Fibroblast of gingiva (primary cell): ENCODE measurements at regions not wholly inside any gene's neighbourhood (a gene's known extent, or its start where the extent isn't known, plus 50 kb on each side); places are given as distances from the start of the nearest gene placed in this dataset.

Source experiments
- DNase-seq: peaks from one replicate; pipeline ENCODE4 v3.0.0-alpha.2; 2011; ENCODE audit warnings: low read depth

- no peak for DNase-seq
Observed at GRCh38 chr6:12221856-12222255, 68.3 kb upstream of the EDN1 start.

- no peak for DNase-seq
Observed at GRCh38 chr6:12222405-12223366, 67.5 kb upstream of the EDN1 start.

GRCh38 chr6:12223383-12223782 lies 66.8 kb upstream of the EDN1 start:
- DNase-seq, result no peak

GRCh38 chr6:12224251-12224650 lies 65.9 kb upstream of the EDN1 start:
- no peak for DNase-seq

- DNase-seq, result no peak
Observed at GRCh38 chr6:12228447-12229146, 61.6 kb upstream of the EDN1 start.

- no peak for DNase-seq
Observed at GRCh38 chr6:12229332-12229731, 60.8 kb upstream of the EDN1 start.

GRCh38 chr6:12230523-12230922 lies 59.6 kb upstream of the EDN1 start:
- no peak for DNase-seq

- no peak for DNase-seq
Observed at GRCh38 chr6:12232339-12232738, 57.8 kb upstream of the EDN1 start.

GRCh38 chr6:12232821-12233220 lies 57.3 kb upstream of the EDN1 start:
- DNase-seq, result no peak

GRCh38 chr6:12233693-12234571 lies 56.2 kb upstream of the EDN1 start:
- DNase-seq, result peak; percentile 68

GRCh38 chr6:12235341-12235740 lies 54.8 kb upstream of the EDN1 start:
- DNase-seq, result no peak

GRCh38 chr6:12238219-12238618 lies 51.9 kb upstream of the EDN1 start:
- no peak for DNase-seq
